Vagina (tissue), 2 donors: ENCODE measurements at regions not wholly inside any gene's neighbourhood (a gene's known extent, or its start where the extent isn't known, plus 50 kb on each side); places are given as distances from the start of the nearest gene placed in this dataset.

Experiments used
- DNase-seq, 2 donors: peaks; one replicate each; pipeline ENCODE4 v3.0.0-alpha.2; 2017; ENCODE audit errors: extremely low spot score in 2 of 2
- H3K27ac ChIP-seq: fragments of 200-600 bp; sonication (generic); one replicate; pipeline ENCODE4 v1.5.1; 2019
- H3K27me3 ChIP-seq: fragments of 200-600 bp; sonication (generic); one replicate; pipeline ENCODE4 v1.5.1; 2019
- H3K36me3 ChIP-seq, 2 donors: fragments of 200-600 bp; sonication (generic); one replicate each; pipeline ENCODE4 v1.5.1; 2017 to 2019
- H3K4me1 ChIP-seq: fragments of 200-600 bp; sonication (generic); one replicate; pipeline ENCODE4 v1.5.1; 2019
- H3K4me3 ChIP-seq, 2 donors: fragments of 200-600 bp; sonication (generic); 1 replicate in 1 of 2; 2 replicates in 1 of 2; pipeline ENCODE4 v1.5.1; 2016 to 2019
- H3K9me3 ChIP-seq: fragments of 200-600 bp; sonication (generic); one replicate; pipeline ENCODE4 v1.5.1; 2019
- POLR2A ChIP-seq, 2 donors: fragments of 450-650 bp; IDR thresholded peaks; one replicate each; pipeline ENCODE4 v1.6.1; 2017; ENCODE audit warnings: antibody characterized with exemption in 2 of 2, mild to moderate bottlenecking in 2 of 2, moderate library complexity in 2 of 2
- POLR2AphosphoS5 ChIP-seq, 2 donors: sonication (generic); formaldehyde crosslinking; IDR thresholded peaks; one replicate each; pipeline ENCODE4 v1.9.0; 2017; ENCODE audit warnings: antibody characterized with exemption in 2 of 2, mild to moderate bottlenecking in 2 of 2, low read depth in 1 of 2; ENCODE audit not compliant: insufficient read depth in 1 of 2
- intact Hi-C: fragments of 100-400 bp; cut with DNase I; formaldehyde crosslinking; loops from one replicate; pipeline ENCODE4 v1.15.1; 2023
- TF ChIP-seq, protein P1 (sequence below), 3 experiments: fragments of 450-650 bp in 2 of 3; fragments of 200-600 bp in 1 of 3; sonication (generic) in 1 of 3; IDR thresholded peaks; one replicate each; pipeline ENCODE4 v1.5.1; 2017 to 2019; ENCODE audit warnings: antibody characterized with exemption in 3 of 3, mild to moderate bottlenecking in 2 of 3, moderate library complexity in 2 of 3

DNA sequence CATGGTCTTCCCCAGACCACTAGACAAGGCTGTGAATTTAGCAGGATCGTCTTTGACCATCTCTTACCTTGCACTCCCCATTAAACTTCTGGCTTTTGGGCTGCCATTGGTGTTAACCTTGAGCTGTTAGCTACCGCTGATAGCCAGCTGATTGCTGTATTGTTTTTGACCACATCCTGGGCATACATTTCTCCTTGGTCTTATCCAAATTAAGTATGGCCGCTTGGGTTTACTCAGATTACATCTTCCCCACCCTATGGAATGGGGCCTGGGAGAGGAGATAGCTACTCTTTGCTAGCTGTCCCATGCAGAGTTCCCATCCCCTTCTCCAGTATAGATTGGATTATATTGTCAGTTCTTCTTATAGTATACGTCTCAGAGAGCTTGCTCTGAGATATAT lies 270.4 kb upstream of the ELAC2 start:
- intact Hi-C loops = no loop called here
- DNase-seq = no peak

DNA sequence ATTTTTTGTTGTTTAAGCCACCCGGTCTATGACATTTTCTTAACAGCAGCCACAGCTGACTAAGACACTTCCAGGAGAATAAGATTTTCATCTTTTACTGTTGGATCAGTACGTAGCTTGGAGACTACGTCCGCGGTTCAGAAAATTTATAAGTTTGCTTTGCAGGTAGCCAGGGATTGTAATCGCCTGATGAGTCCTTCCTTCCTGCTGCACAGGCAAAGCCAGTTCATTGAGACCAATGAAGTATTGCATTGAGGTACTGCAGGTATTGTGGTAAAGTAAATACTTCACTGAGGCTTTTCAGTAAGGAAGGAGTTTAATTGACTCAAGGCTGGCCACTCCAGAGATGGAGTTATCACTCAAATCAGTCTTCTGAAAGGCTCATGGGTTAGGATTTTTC lies 269.4 kb upstream of the ELAC2 start:
- TF ChIP-seq, protein P1, sequence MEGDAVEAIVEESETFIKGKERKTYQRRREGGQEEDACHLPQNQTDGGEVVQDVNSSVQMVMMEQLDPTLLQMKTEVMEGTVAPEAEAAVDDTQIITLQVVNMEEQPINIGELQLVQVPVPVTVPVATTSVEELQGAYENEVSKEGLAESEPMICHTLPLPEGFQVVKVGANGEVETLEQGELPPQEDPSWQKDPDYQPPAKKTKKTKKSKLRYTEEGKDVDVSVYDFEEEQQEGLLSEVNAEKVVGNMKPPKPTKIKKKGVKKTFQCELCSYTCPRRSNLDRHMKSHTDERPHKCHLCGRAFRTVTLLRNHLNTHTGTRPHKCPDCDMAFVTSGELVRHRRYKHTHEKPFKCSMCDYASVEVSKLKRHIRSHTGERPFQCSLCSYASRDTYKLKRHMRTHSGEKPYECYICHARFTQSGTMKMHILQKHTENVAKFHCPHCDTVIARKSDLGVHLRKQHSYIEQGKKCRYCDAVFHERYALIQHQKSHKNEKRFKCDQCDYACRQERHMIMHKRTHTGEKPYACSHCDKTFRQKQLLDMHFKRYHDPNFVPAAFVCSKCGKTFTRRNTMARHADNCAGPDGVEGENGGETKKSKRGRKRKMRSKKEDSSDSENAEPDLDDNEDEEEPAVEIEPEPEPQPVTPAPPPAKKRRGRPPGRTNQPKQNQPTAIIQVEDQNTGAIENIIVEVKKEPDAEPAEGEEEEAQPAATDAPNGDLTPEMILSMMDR (IDR thresholded peaks at IDR 0.05) = no peak
- TF ChIP-seq POLR2AphosphoS5 (IDR thresholded peaks at IDR 0.05; ENCODE audit: insufficient read depth in 1 of 2, low read depth in 1 of 2) (no peak), POLR2A (IDR thresholded peaks at IDR 0.05) (no peak)
- H3K27ac ChIP-seq = no peak overlapping the region

More for the DNA sequence above, 270.4 kb upstream of the ELAC2 start:
- Histone ChIP-seq H3K36me3 (no peaks in the 10 kb centered on the region), H3K4me3 (no peak overlapping the region), H3K27ac (no peak overlapping the region), H3K4me1 (no peaks in the 10 kb centered on the region), H3K9me3 (no peaks in the 10 kb centered on the region), H3K27me3 (no peaks in the 10 kb centered on the region)
- TF ChIP-seq, protein P1 (IDR thresholded peaks at IDR 0.05) = no peak
- no peak for TF ChIP-seq POLR2A (IDR thresholded peaks at IDR 0.05)

DNA sequence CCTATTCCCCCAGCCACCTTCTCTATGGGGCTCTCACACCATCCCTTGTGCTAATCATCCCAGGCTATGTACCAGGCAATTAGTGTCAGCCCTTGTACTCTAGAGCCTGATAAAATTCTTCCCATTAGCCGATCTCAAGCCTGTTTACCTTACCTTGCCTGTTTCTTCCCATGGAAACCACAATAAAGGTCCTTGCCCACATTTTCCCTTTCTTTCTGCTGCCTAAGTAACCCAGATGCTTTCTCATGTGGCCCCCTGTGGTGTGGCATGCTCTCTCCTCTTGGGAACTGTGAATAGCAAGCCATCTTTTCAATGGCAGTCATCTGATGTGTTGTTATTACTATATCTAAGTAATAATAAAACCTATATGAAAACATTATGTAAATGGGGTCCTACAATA lies 265.8 kb upstream of the ELAC2 start:
- TF ChIP-seq POLR2AphosphoS5 (IDR thresholded peaks at IDR 0.05; ENCODE audit: insufficient read depth in 1 of 2, low read depth in 1 of 2) = no peak
- TF ChIP-seq POLR2A (IDR thresholded peaks at IDR 0.05) = no peak
- TF ChIP-seq, protein P1 (IDR thresholded peaks at IDR 0.05) = no peak
- no peaks in the 10 kb centered on the region for H3K9me3 ChIP-seq
- H3K4me3 ChIP-seq = no peak overlapping the region
- intact Hi-C loops = no loop called here
- H3K4me1 ChIP-seq = no peaks in the 10 kb centered on the region
- no peak overlapping the region for H3K27ac ChIP-seq
- no peak for DNase-seq
- H3K36me3 ChIP-seq = no peaks in the 10 kb centered on the region
- no peaks in the 10 kb centered on the region for H3K27me3 ChIP-seq

More for the DNA sequence above, 269.4 kb upstream of the ELAC2 start:
- H3K4me3 ChIP-seq = no peak overlapping the region
- H3K27me3 ChIP-seq = no peaks in the 10 kb centered on the region
- no peak for DNase-seq
- H3K36me3 ChIP-seq = no peaks in the 10 kb centered on the region
- no peaks in the 10 kb centered on the region for H3K9me3 ChIP-seq
- no peaks in the 10 kb centered on the region for H3K4me1 ChIP-seq
- intact Hi-C loops = no loop called here

- TF ChIP-seq POLR2AphosphoS5 (IDR thresholded peaks at IDR 0.05; ENCODE audit: insufficient read depth in 1 of 2, low read depth in 1 of 2) = no peak
- TF ChIP-seq, protein P1 (IDR thresholded peaks at IDR 0.05) = no peak
- TF ChIP-seq POLR2A (IDR thresholded peaks at IDR 0.05) = no peak
- Histone ChIP-seq H3K27ac (no peak overlapping the region), H3K27me3 (no peaks in the 10 kb centered on the region), H3K9me3 (no peaks in the 10 kb centered on the region), H3K4me3 (no peak overlapping the region), H3K4me1 (no peaks in the 10 kb centered on the region), H3K36me3 (no peaks in the 10 kb centered on the region)
- DNase-seq = no peak
- intact Hi-C loops = no loop called here
Measured at GRCh38 chr17:13281626-13282025, 263.8 kb upstream of the ELAC2 start.

DNA sequence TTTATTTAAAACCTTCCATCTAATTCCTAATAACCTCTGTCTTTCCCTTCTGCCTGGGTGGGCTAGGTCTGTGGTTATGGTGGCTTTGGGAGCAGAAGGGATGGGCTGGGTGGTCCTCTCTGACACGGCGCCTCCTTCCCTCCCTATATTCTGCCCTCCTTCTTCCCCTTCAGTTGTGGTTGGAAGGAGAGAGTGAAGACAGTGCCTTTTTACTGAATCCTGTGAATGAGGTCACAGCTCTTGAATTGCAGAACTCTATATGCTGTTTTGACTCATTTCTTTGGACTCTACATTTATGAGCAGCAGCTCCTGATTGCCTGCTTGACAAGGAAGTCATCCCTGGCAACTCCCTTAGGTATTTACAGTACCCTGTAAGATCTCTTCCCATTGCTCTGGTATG lies 256.0 kb upstream of the ELAC2 start:
- intact Hi-C loops = no loop called here
- H3K9me3 ChIP-seq = no peaks in the 10 kb centered on the region

More for the DNA sequence above, 256.0 kb upstream of the ELAC2 start:
- H3K4me1 ChIP-seq = no peaks in the 10 kb centered on the region
- H3K27me3 ChIP-seq = no peaks in the 10 kb centered on the region
- no peak overlapping the region for H3K27ac ChIP-seq
- H3K4me3 ChIP-seq = no peak overlapping the region
- TF ChIP-seq, protein P1 (IDR thresholded peaks at IDR 0.05) = no peak
- no peak for TF ChIP-seq POLR2A (IDR thresholded peaks at IDR 0.05)
- no peak for TF ChIP-seq POLR2AphosphoS5 (IDR thresholded peaks at IDR 0.05; ENCODE audit: insufficient read depth in 1 of 2, low read depth in 1 of 2)
- DNase-seq = no peak
- no peaks in the 10 kb centered on the region for H3K36me3 ChIP-seq
